Mesenchymal stem cell (in vitro differentiated cells and primary cell): ENCODE measurements at regions not wholly inside any gene's neighbourhood (a gene's known extent, or its start where the extent isn't known, plus 50 kb on each side); places are given as distances from the start of the nearest gene placed in this dataset.

Experiments
- DNase-seq: peaks from one replicate; pipeline ENCODE4 v3.0.0-alpha.2; 2013
- H2AFZ ChIP-seq: one replicate; pipeline ENCODE4 v1.6.1; 2013; ENCODE audit warnings: low read depth, mild to moderate bottlenecking, control low read depth, inconsistent platforms, low read length, moderate library complexity
- H2AK5ac ChIP-seq: 2 replicates; pipeline ENCODE4 v1.6.1; 2013; ENCODE audit warnings: low read length, moderate library complexity, mild to moderate bottlenecking, inconsistent platforms; ENCODE audit not compliant: severe bottlenecking
- H2BK120ac ChIP-seq: one replicate; pipeline ENCODE4 v1.6.1; 2013; ENCODE audit warnings: low read depth, mild to moderate bottlenecking, inconsistent platforms, low read length, moderate library complexity
- H2BK12ac ChIP-seq, 2 experiments: one replicate each; pipeline ENCODE4 v1.6.1; 2013; ENCODE audit warnings: inconsistent platforms in 2 of 2, low read length in 2 of 2, mild to moderate bottlenecking in 2 of 2, moderate library complexity in 2 of 2, control low read depth in 1 of 2
- H2BK15ac ChIP-seq: one replicate; pipeline ENCODE4 v1.6.1; 2013; ENCODE audit warnings: mild to moderate bottlenecking, low read depth, inconsistent platforms; ENCODE audit not compliant: poor library complexity, severe bottlenecking
- H2BK5ac ChIP-seq: 2 replicates; pipeline ENCODE4 v1.6.1; 2013; ENCODE audit warnings: low read depth, mild to moderate bottlenecking, low read length, control low read depth, inconsistent platforms; ENCODE audit not compliant: poor library complexity, severe bottlenecking
- H3K14ac ChIP-seq, 2 experiments: one replicate each; pipeline ENCODE4 v1.6.1; 2013; ENCODE audit warnings: inconsistent platforms in 2 of 2, low read length in 2 of 2, control low read depth in 1 of 2, mild to moderate bottlenecking in 1 of 2, moderate library complexity in 1 of 2
- H3K18ac ChIP-seq, 2 experiments: one replicate each; pipeline ENCODE4 v1.6.1; 2013; ENCODE audit warnings: inconsistent platforms in 2 of 2, low read length in 2 of 2, control low read depth in 1 of 2, low read depth in 1 of 2, mild to moderate bottlenecking in 1 of 2
- H3K23ac ChIP-seq, 2 experiments: one replicate each; pipeline ENCODE4 v1.6.1; 2013; ENCODE audit warnings: inconsistent platforms in 2 of 2, low read length in 2 of 2, mild to moderate bottlenecking in 2 of 2, moderate library complexity in 2 of 2, control low read depth in 1 of 2
- H3K27ac ChIP-seq: 2 replicates; pipeline ENCODE4 v1.5.1; 2013; ENCODE audit warnings: mild to moderate bottlenecking, moderate library complexity, low read length, control low read depth, inconsistent platforms; ENCODE audit not compliant: poor library complexity, severe bottlenecking
- H3K27me3 ChIP-seq, 2 experiments: 2 replicates each; pipeline versions ENCODE4 v1.6.1 to v1.7.0; 2013; ENCODE audit warnings: low read length in 2 of 2, mild to moderate bottlenecking in 2 of 2, moderate library complexity in 2 of 2, control low read depth in 1 of 2, inconsistent platforms in 1 of 2; ENCODE audit not compliant: control insufficient read depth in 1 of 2, insufficient read depth in 1 of 2
- H3K36me3 ChIP-seq, 2 experiments: 2 replicates each; pipeline versions ENCODE4 v1.6.1 to v1.7.0; 2013; ENCODE audit warnings: low read length in 2 of 2, control low read depth in 1 of 2, inconsistent platforms in 1 of 2, low read depth in 1 of 2, mild to moderate bottlenecking in 1 of 2; ENCODE audit not compliant: insufficient read depth in 2 of 2, control insufficient read depth in 1 of 2
- H3K4ac ChIP-seq, 2 experiments: one replicate each; pipeline ENCODE4 v1.6.1; 2013; ENCODE audit warnings: inconsistent platforms in 2 of 2, low read length in 2 of 2, mild to moderate bottlenecking in 2 of 2, moderate library complexity in 2 of 2, control low read depth in 1 of 2, low read depth in 1 of 2
- H3K4me1 ChIP-seq: 2 replicates; pipeline ENCODE4 v1.6.1; 2013; ENCODE audit warnings: low read depth, low read length, control low read depth; ENCODE audit not compliant: control insufficient read depth, insufficient read depth
- H3K4me2 ChIP-seq: 2 replicates; pipeline ENCODE4 v1.6.1; 2013; ENCODE audit warnings: low read length, mild to moderate bottlenecking, inconsistent platforms; ENCODE audit not compliant: poor library complexity, severe bottlenecking
- H3K4me3 ChIP-seq, 2 experiments: 2 replicates each; pipeline versions ENCODE4 v1.5.1 to v1.7.0; 2013; ENCODE audit warnings: low read length in 2 of 2, mild to moderate bottlenecking in 2 of 2, control low read depth in 1 of 2, low read depth in 1 of 2; ENCODE audit not compliant: insufficient read depth in 1 of 2
- H3K79me1 ChIP-seq: replicated peaks from 2 replicates; pipeline ENCODE4 v1.6.1; 2013; ENCODE audit warnings: mild to moderate bottlenecking, control low read depth, low read length, inconsistent platforms; ENCODE audit not compliant: poor library complexity, severe bottlenecking
- H3K9ac ChIP-seq: 2 replicates; pipeline ENCODE4 v1.7.0; 2013; ENCODE audit warnings: mild to moderate bottlenecking, low read length, moderate library complexity
- H3K9me3 ChIP-seq: 2 replicates; pipeline ENCODE4 v1.7.0; 2013; ENCODE audit warnings: mild to moderate bottlenecking, low read length; ENCODE audit not compliant: control insufficient read depth
- H4K8ac ChIP-seq: one replicate; pipeline ENCODE4 v1.6.1; 2013; ENCODE audit warnings: inconsistent platforms, mild to moderate bottlenecking, low read length, moderate library complexity
- H4K91ac ChIP-seq: one replicate; pipeline ENCODE4 v1.6.1; 2013; ENCODE audit warnings: mild to moderate bottlenecking, low read length, inconsistent platforms
- WGBS: methylation state at CpG from one replicate; pipeline ENCODE4 v1.1.7; 2013; ENCODE audit warnings: mixed read lengths; 5-methylcytosine and 5-hydroxymethylcytosine counted together

GRCh38 chr9:21680590-21680989, 121.8 kb upstream of the MTAP start:
- Histone ChIP-seq H3K18ac (no peak overlapping the region), H3K4ac (no peak overlapping the region), H3K4me2 (no peak overlapping the region), H4K91ac (no peak overlapping the region), H3K4me1 (peaks cover 5% of the 10 kb centered on the region), H3K23ac (no peak overlapping the region), H2AFZ (no peak overlapping the region), H2AK5ac (no peak overlapping the region), H4K8ac (no peak overlapping the region), H3K9ac (peak overlapping the region; percentile 74), H2BK12ac (no peak overlapping the region), H3K9me3 (no peaks in the 10 kb centered on the region), H3K4me3 (no peak overlapping the region), H2BK120ac (no peak overlapping the region), H3K36me3 (no peaks in the 10 kb centered on the region), H2BK5ac (no peak overlapping the region), H2BK15ac (no peak overlapping the region), H3K27me3 (no peaks in the 10 kb centered on the region), H3K14ac (no peak overlapping the region), H3K79me1 (no peaks in the 10 kb centered on the region), H3K27ac (no peak overlapping the region)
- no peak for DNase-seq
- WGBS: 98% methylated on average over 4 of the region's 4 CpGs

GRCh38 chr9:21681641-21682040, 120.8 kb upstream of the MTAP start:
- H3K18ac ChIP-seq: no peak overlapping the region
- peak overlapping the region; percentile 36 for H3K27ac ChIP-seq
- WGBS: 50% methylated on average over 2 of the region's 4 CpGs
- no peak overlapping the region for H2AFZ ChIP-seq
- no peaks in the 10 kb centered on the region for H3K27me3 ChIP-seq
- peak overlapping the region; percentile 74 for H3K9ac ChIP-seq
- H2AK5ac ChIP-seq: no peak overlapping the region
- H4K91ac ChIP-seq: no peak overlapping the region
- H3K4me2 ChIP-seq: no peak overlapping the region
- H3K4me3 ChIP-seq: no peak overlapping the region
- no peaks in the 10 kb centered on the region for H3K79me1 ChIP-seq
- no peak overlapping the region for H2BK120ac ChIP-seq
- H3K4me1 ChIP-seq: peaks cover 7% of the 10 kb centered on the region
- no peak overlapping the region for H4K8ac ChIP-seq
- no peak overlapping the region for H2BK5ac ChIP-seq
- H2BK15ac ChIP-seq: no peak overlapping the region
- H2BK12ac ChIP-seq: no peak overlapping the region
- H3K9me3 ChIP-seq: no peaks in the 10 kb centered on the region
- H3K14ac ChIP-seq: no peak overlapping the region
- DNase-seq: peak; percentile 69
- no peak overlapping the region for H3K23ac ChIP-seq
- no peak overlapping the region for H3K4ac ChIP-seq
- no peaks in the 10 kb centered on the region for H3K36me3 ChIP-seq

DNA sequence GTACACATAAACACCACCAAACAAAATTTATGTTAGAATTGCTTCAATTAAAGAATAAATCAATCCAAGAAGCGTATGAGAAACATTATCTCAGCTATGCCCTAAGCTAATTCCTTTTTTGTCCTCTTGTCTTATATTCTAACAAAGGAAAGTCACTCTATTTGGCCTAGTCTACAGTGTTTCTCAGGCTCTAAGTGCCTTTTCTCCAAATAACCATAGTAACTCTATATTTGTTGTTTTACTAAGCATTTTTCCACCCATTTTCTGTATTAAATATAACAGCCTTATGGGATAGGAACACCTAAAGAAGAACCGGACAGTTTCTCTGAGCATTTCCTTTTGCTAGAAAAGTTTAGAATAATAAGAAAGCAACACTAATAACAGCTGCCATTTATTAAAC, 120.1 kb upstream of the MTAP start:
- no peak overlapping the region for H3K4me2 ChIP-seq
- no peaks in the 10 kb centered on the region for H3K9me3 ChIP-seq
- H2BK120ac ChIP-seq: no peak overlapping the region
- peaks cover 7% of the 10 kb centered on the region for H3K4me1 ChIP-seq
- no peak overlapping the region for H2BK5ac ChIP-seq
- no peak overlapping the region for H3K23ac ChIP-seq
- no peak overlapping the region for H2AFZ ChIP-seq
- H2BK15ac ChIP-seq: no peak overlapping the region
- H3K9ac ChIP-seq: peak overlapping the region; percentile 74
- no peak overlapping the region for H4K91ac ChIP-seq
- no peaks in the 10 kb centered on the region for H3K36me3 ChIP-seq
- peak overlapping the region; percentile 47 for H3K27ac ChIP-seq
- no peak overlapping the region for H3K14ac ChIP-seq
- H2BK12ac ChIP-seq: no peak overlapping the region
- no peak overlapping the region for H4K8ac ChIP-seq
- no peak overlapping the region for H3K4ac ChIP-seq
- H3K79me1 ChIP-seq: no peaks in the 10 kb centered on the region
- H3K4me3 ChIP-seq: no peak overlapping the region
- no peak for DNase-seq
- no peak overlapping the region for H2AK5ac ChIP-seq
- no peaks in the 10 kb centered on the region for H3K27me3 ChIP-seq
- WGBS: 100% methylated on average over 1 of the region's 2 CpGs
- H3K18ac ChIP-seq: no peak overlapping the region

DNA sequence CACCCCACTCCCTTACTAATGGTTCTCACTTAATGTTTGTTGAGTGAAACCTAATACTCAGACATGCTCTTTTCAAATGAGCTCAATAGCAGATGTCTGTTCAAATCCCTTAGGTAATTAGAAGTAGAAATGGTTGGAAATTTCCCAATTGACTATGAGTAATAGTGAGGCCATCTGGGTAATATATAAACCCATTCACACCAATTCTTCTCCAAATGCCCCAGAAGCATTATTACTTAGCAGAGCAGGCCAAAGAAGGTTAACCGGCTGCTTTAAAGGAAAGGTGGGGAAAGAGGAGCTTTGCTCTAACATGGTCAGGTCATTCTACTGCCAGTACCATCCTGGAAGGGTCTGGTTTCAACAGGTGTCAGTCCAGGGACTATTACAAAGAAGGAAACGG, 119.5 kb upstream of the MTAP start:
- H3K14ac ChIP-seq: no peak overlapping the region
- H3K4me1 ChIP-seq: peaks cover 8% of the 10 kb centered on the region
- H3K27ac ChIP-seq: peak overlapping the region; percentile 70
- WGBS: 84% methylated on average over 2 of the region's 2 CpGs
- H3K23ac ChIP-seq: no peak overlapping the region
- H3K79me1 ChIP-seq: no peaks in the 10 kb centered on the region
- no peak overlapping the region for H3K18ac ChIP-seq
- peak overlapping the region; percentile 74 for H3K9ac ChIP-seq
- no peak overlapping the region for H2AFZ ChIP-seq
- no peaks in the 10 kb centered on the region for H3K27me3 ChIP-seq
- H4K91ac ChIP-seq: no peak overlapping the region
- no peak overlapping the region for H3K4me3 ChIP-seq
- no peak overlapping the region for H2BK120ac ChIP-seq
- peak; percentile 35 for DNase-seq
- no peaks in the 10 kb centered on the region for H3K36me3 ChIP-seq
- no peak overlapping the region for H2BK5ac ChIP-seq
- no peak overlapping the region for H2BK12ac ChIP-seq
- H3K4me2 ChIP-seq: peak overlapping the region; percentile 49
- no peak overlapping the region for H2AK5ac ChIP-seq
- no peak overlapping the region for H3K4ac ChIP-seq
- H3K9me3 ChIP-seq: no peaks in the 10 kb centered on the region
- no peak overlapping the region for H4K8ac ChIP-seq
- no peak overlapping the region for H2BK15ac ChIP-seq
